Lung (tissue), 11 donors: ENCODE measurements at regions not wholly inside any gene's neighbourhood (a gene's known extent, or its start where the extent isn't known, plus 50 kb on each side); places are given as distances from the start of the nearest gene placed in this dataset.

Experiments
- ATAC-seq: fragments of 200-7000 bp; cut with Tn5 transposase; one replicate; pipeline ENCODE4 v1.9.1; 2020; ENCODE audit warnings: moderate number of reproducible peaks; ENCODE audit not compliant: insufficient read depth, low FRiP score
- DNase-seq, 3 donors: peaks; one replicate each; pipeline ENCODE4 v3.0.0-alpha.2; 2013 to 2017
- H3K27ac ChIP-seq, 2 donors: one replicate each; pipeline ENCODE4 v1.5.1; 2013; ENCODE audit warnings: mild to moderate bottlenecking in 2 of 2, moderate library complexity in 2 of 2, control low read depth in 1 of 2, inconsistent platforms in 1 of 2, low read depth in 1 of 2, low read length in 1 of 2
- H3K27me3 ChIP-seq, 3 donors: one replicate each; pipeline ENCODE4 v1.5.1; 2013; ENCODE audit warnings: low read length in 2 of 3; ENCODE audit not compliant: control insufficient read depth in 3 of 3, insufficient read depth in 3 of 3
- H3K36me3 ChIP-seq, 4 donors: one replicate each; pipeline ENCODE4 v1.5.1; 2013; ENCODE audit warnings: low read length in 4 of 4, mild to moderate bottlenecking in 1 of 4, moderate library complexity in 1 of 4; ENCODE audit not compliant: control insufficient read depth in 4 of 4, insufficient read depth in 4 of 4
- H3K4me1 ChIP-seq, 5 donors: one replicate each; pipeline ENCODE4 v1.5.1; 2013; ENCODE audit warnings: low read length in 5 of 5, mild to moderate bottlenecking in 2 of 5, moderate library complexity in 1 of 5; ENCODE audit not compliant: control insufficient read depth in 5 of 5, insufficient read depth in 5 of 5
- H3K4me3 ChIP-seq: one replicate; pipeline ENCODE4 v1.5.1; 2013; ENCODE audit warnings: mild to moderate bottlenecking, control low read depth, moderate library complexity
- H3K9ac ChIP-seq, 2 donors: one replicate each; pipeline ENCODE4 v1.5.1; 2013; ENCODE audit warnings: low read length in 2 of 2, control low read depth in 1 of 2; ENCODE audit not compliant: insufficient read depth in 1 of 2
- H3K9me3 ChIP-seq, 4 donors: one replicate each; pipeline ENCODE4 v1.5.1; 2013; ENCODE audit warnings: low read length in 3 of 4, mild to moderate bottlenecking in 1 of 4, moderate library complexity in 1 of 4; ENCODE audit not compliant: control insufficient read depth in 4 of 4, insufficient read depth in 3 of 4
- CTCF ChIP-seq: IDR thresholded peaks from 2 replicates; pipeline ENCODE4 v1.5.1; 2012; ENCODE audit warnings: mild to moderate bottlenecking; ENCODE audit errors: control extremely low read depth, extremely low read depth
- WGBS, 2 donors: extraction: QIAGEN DNeasy Blood & Tissue Kit; methylation state at CpG; one replicate each; pipeline ENCODE4 v1.1.7; 2013; 5-methylcytosine and 5-hydroxymethylcytosine counted together
- donor health status: control.
- donor health status: control.
- donor health status: Bipolar disorder and iron deficiency.
- donor health status: healthy.
- donor health status: DM: yes; HTN: yes; CAD: no.

- 82 to 89% methylated on average over 2 of the region's 2 CpGs for WGBS, 2 donors
- no peak for DNase-seq
- Histone ChIP-seq H3K27ac (no peak overlapping the region), H3K4me3 (no peak overlapping the region), H3K4me1 (peaks cover 0 to 6% (median 0%) of the 10 kb centered on the region in 5 donors), H3K27me3 (no peaks in the 10 kb centered on the region), H3K9me3 (no peaks in the 10 kb centered on the region), H3K36me3 (no peaks in the 10 kb centered on the region), H3K9ac (no peak overlapping the region)
- TF ChIP-seq CTCF = no peak
- ATAC-seq = no peak
Observed at GRCh38 chr12:68425998-68426397, 93.8 kb upstream of the MDM1 start.

GRCh38 chr12:68428211-68428610 is 96.0 kb upstream of the MDM1 start:
- Histone ChIP-seq H3K4me1 (peaks cover 0 to 6% (median 0%) of the 10 kb centered on the region in 5 donors), H3K27ac (no peak overlapping the region), H3K27me3 (no peaks in the 10 kb centered on the region), H3K4me3 (no peak overlapping the region), H3K9ac (no peak overlapping the region), H3K36me3 (no peaks in the 10 kb centered on the region), H3K9me3 (no peaks in the 10 kb centered on the region)
- DNase-seq (no peak), ATAC-seq (no peak)
- WGBS, 2 donors = 98 to 99% methylated on average over 4 of the region's 4 CpGs
- TF ChIP-seq CTCF = no peak

GRCh38 chr12:68428724-68429501 is 96.8 kb upstream of the MDM1 start:
- 82 to 92% methylated on average over 6 of the region's 6 CpGs for WGBS, 2 donors
- no peaks in the 10 kb centered on the region for H3K36me3 ChIP-seq
- H3K9ac ChIP-seq = no peak overlapping the region
- no peaks in the 10 kb centered on the region for H3K9me3 ChIP-seq
- TF ChIP-seq CTCF = no peak
- ATAC-seq = no peak
- no peak overlapping the region for H3K4me3 ChIP-seq
- peaks cover 0 to 6% (median 0%) of the 10 kb centered on the region in 5 donors for H3K4me1 ChIP-seq
- peak in 2 of 3 donors; percentile 30 to 49 for DNase-seq
- no peak overlapping the region for H3K27ac ChIP-seq
- no peaks in the 10 kb centered on the region for H3K27me3 ChIP-seq
